ENCODE measurements at regions not wholly inside any gene's neighbourhood (a gene's known extent, or its start where the extent isn't known, plus 50 kb on each side); places are given as distances from the start of the nearest gene placed in this dataset.

- no peak for DNase-seq (ENCODE audit: low read depth, low spot score)
- Histone ChIP-seq H3K4me1 (ENCODE audit: control insufficient read depth, extremely low read depth, insufficient read depth, low read length) (no peaks in the 10 kb centered on the region), H4K20me1 (ENCODE audit: control insufficient read depth, extremely low read depth, insufficient read depth, low read length) (no peaks in the 10 kb centered on the region), H3K9me3 (ENCODE audit: control insufficient read depth, low read depth, low read length) (no peaks in the 10 kb centered on the region), H3K4me3 (ENCODE audit: control insufficient read depth in 2 of 3, extremely low read depth in 1 of 3, insufficient read depth in 2 of 3, low read depth in 1 of 3, low read length in 3 of 3) (no peak overlapping the region), H3K9ac (ENCODE audit: control insufficient read depth, extremely low read depth, insufficient read depth, low read length) (no peak overlapping the region), H2AFZ (ENCODE audit: control insufficient read depth, low read length) (no peak overlapping the region), H3K27me3 (ENCODE audit: control insufficient read depth, extremely low read depth, insufficient read depth, low read length) (no peaks in the 10 kb centered on the region), H3K9me1 (ENCODE audit: control insufficient read depth, extremely low read depth, insufficient read depth, low read length) (no peaks in the 10 kb centered on the region), H3K4me2 (ENCODE audit: control insufficient read depth, extremely low read depth, insufficient read depth, low read depth, low read length) (no peak overlapping the region), H3K79me2 (ENCODE audit: control insufficient read depth, insufficient read depth, low read length) (no peaks in the 10 kb centered on the region), H3K36me3 (ENCODE audit: control insufficient read depth in 2 of 2, extremely low read depth in 1 of 2, insufficient read depth in 2 of 2, low read length in 2 of 2) (no peaks in the 10 kb centered on the region), H3K27ac (ENCODE audit: control insufficient read depth, insufficient read depth, low read length) (no peak overlapping the region)
- dilution Hi-C loops (cut with MboI; ENCODE audit: extremely low pct_ligation_motif_present, low sequenced_read_pairs) = no loop called here
- no peak for TF ChIP-seq EZH2 (IDR thresholded peaks at IDR 0.05; ENCODE audit: low read length)
- no peak for TF ChIP-seq CTCF (optimal IDR thresholded peaks at IDR 0.05 in 1 of 3, IDR thresholded peaks at IDR 0.05 in 1 of 3, conservative IDR thresholded peaks at IDR 0.05 in 1 of 3; ENCODE audit: extremely low read depth in 1 of 3, insufficient read depth in 2 of 3, low read length in 3 of 3)
- no peak for FAIRE-seq
Measured at GRCh38 chr5:107265193-107265592, 405.5 kb downstream of the EFNA5 start.

GRCh38 chr5:107263387-107264018 is 407.2 kb downstream of the EFNA5 start:
- Histone ChIP-seq H2AFZ (ENCODE audit: control insufficient read depth, low read length) (no peak overlapping the region), H3K9me1 (ENCODE audit: control insufficient read depth, extremely low read depth, insufficient read depth, low read length) (no peaks in the 10 kb centered on the region), H3K27me3 (ENCODE audit: control insufficient read depth, extremely low read depth, insufficient read depth, low read length) (no peaks in the 10 kb centered on the region), H4K20me1 (ENCODE audit: control insufficient read depth, extremely low read depth, insufficient read depth, low read length) (no peaks in the 10 kb centered on the region), H3K4me1 (ENCODE audit: control insufficient read depth, extremely low read depth, insufficient read depth, low read length) (no peaks in the 10 kb centered on the region), H3K4me2 (ENCODE audit: control insufficient read depth, extremely low read depth, insufficient read depth, low read depth, low read length) (no peak overlapping the region), H3K4me3 (ENCODE audit: control insufficient read depth in 2 of 3, extremely low read depth in 1 of 3, insufficient read depth in 2 of 3, low read depth in 1 of 3, low read length in 3 of 3) (no peak overlapping the region), H3K9ac (ENCODE audit: control insufficient read depth, extremely low read depth, insufficient read depth, low read length) (no peak overlapping the region), H3K9me3 (ENCODE audit: control insufficient read depth, low read depth, low read length) (no peaks in the 10 kb centered on the region), H3K27ac (ENCODE audit: control insufficient read depth, insufficient read depth, low read length) (no peak overlapping the region), H3K36me3 (ENCODE audit: control insufficient read depth in 2 of 2, extremely low read depth in 1 of 2, insufficient read depth in 2 of 2, low read length in 2 of 2) (no peaks in the 10 kb centered on the region), H3K79me2 (ENCODE audit: control insufficient read depth, insufficient read depth, low read length) (no peaks in the 10 kb centered on the region)
- dilution Hi-C loops (cut with MboI; ENCODE audit: extremely low pct_ligation_motif_present, low sequenced_read_pairs) = no loop called here
- DNase-seq (ENCODE audit: low read depth, low spot score) (no peak), FAIRE-seq (no peak)
- TF ChIP-seq CTCF (optimal IDR thresholded peaks at IDR 0.05 in 1 of 3, IDR thresholded peaks at IDR 0.05 in 1 of 3, conservative IDR thresholded peaks at IDR 0.05 in 1 of 3; ENCODE audit: extremely low read depth in 1 of 3, insufficient read depth in 2 of 3, low read length in 3 of 3) (no peak), EZH2 (IDR thresholded peaks at IDR 0.05; ENCODE audit: low read length) (no peak)
